ENCODE measurements at regions not wholly inside any gene's neighbourhood (a gene's known extent, or its start where the extent isn't known, plus 50 kb on each side); places are given as distances from the start of the nearest gene placed in this dataset.
"Not testable (repeated sequence)": the region's sequence is repeated elsewhere in the genome, so short reads cannot be mapped to it uniquely, and the experiment has no call there.

GRCh38 chr12:46619474-46619873 lies 206.3 kb downstream of the SLC38A4 start:
- DNase-seq; H3K36me3 ChIP-seq (replicated peaks; ENCODE audit: control insufficient read depth, insufficient read depth, low read length); H3K4me3 ChIP-seq (ENCODE audit: insufficient read depth, low read depth, low read length); H3K27me3 ChIP-seq (ENCODE audit: control insufficient read depth, insufficient read depth, low read length): not testable (repeated sequence)

GRCh38 chr12:46617737-46618136 lies 208.1 kb downstream of the SLC38A4 start:
- H3K27me3 ChIP-seq (ENCODE audit: control insufficient read depth, insufficient read depth, low read length): not testable (repeated sequence)

GRCh38 chr12:46617167-46617566 lies 208.6 kb downstream of the SLC38A4 start:
- Histone ChIP-seq H3K4me3 (ENCODE audit: insufficient read depth, low read depth, low read length) (no peak overlapping the region), H3K27me3 (ENCODE audit: control insufficient read depth, insufficient read depth, low read length) (no peaks in the 10 kb centered on the region), H3K36me3 (replicated peaks; ENCODE audit: control insufficient read depth, insufficient read depth, low read length) (no peaks in the 10 kb centered on the region)
- DNase-seq: no peak

More at GRCh38 chr12:46617737-46618136, 208.1 kb downstream of the SLC38A4 start:
- H3K36me3 ChIP-seq (replicated peaks; ENCODE audit: control insufficient read depth, insufficient read depth, low read length); DNase-seq; H3K4me3 ChIP-seq (ENCODE audit: insufficient read depth, low read depth, low read length): not testable (repeated sequence)

- Histone ChIP-seq H3K4me3 (ENCODE audit: insufficient read depth, low read depth, low read length) (no peak overlapping the region), H3K36me3 (replicated peaks; ENCODE audit: control insufficient read depth, insufficient read depth, low read length) (no peaks in the 10 kb centered on the region), H3K27me3 (ENCODE audit: control insufficient read depth, insufficient read depth, low read length) (no peaks in the 10 kb centered on the region)
- DNase-seq: no peak
Observed at GRCh38 chr12:46610754-46611153, 215.0 kb downstream of the SLC38A4 start.

- DNase-seq: no peak
- H3K27me3 ChIP-seq (ENCODE audit: control insufficient read depth, insufficient read depth, low read length): no peaks in the 10 kb centered on the region
- no peak overlapping the region for H3K4me3 ChIP-seq (ENCODE audit: insufficient read depth, low read depth, low read length)
- H3K36me3 ChIP-seq (replicated peaks; ENCODE audit: control insufficient read depth, insufficient read depth, low read length): no peaks in the 10 kb centered on the region
Observed at GRCh38 chr12:46609674-46610073, 216.1 kb downstream of the SLC38A4 start.

- DNase-seq: no peak
- Histone ChIP-seq H3K36me3 (replicated peaks; ENCODE audit: control insufficient read depth, insufficient read depth, low read length) (no peaks in the 10 kb centered on the region), H3K27me3 (ENCODE audit: control insufficient read depth, insufficient read depth, low read length) (no peaks in the 10 kb centered on the region), H3K4me3 (ENCODE audit: insufficient read depth, low read depth, low read length) (no peak overlapping the region)
Observed at GRCh38 chr12:46609273-46609623, 216.5 kb downstream of the SLC38A4 start.

GRCh38 chr12:46608431-46609272 lies 217.1 kb downstream of the SLC38A4 start:
- no peak for DNase-seq
- Histone ChIP-seq H3K36me3 (replicated peaks; ENCODE audit: control insufficient read depth, insufficient read depth, low read length) (no peaks in the 10 kb centered on the region), H3K4me3 (ENCODE audit: insufficient read depth, low read depth, low read length) (no peak overlapping the region), H3K27me3 (ENCODE audit: control insufficient read depth, insufficient read depth, low read length) (no peaks in the 10 kb centered on the region)

- no peak for DNase-seq
- no peaks in the 10 kb centered on the region for H3K27me3 ChIP-seq (ENCODE audit: control insufficient read depth, insufficient read depth, low read length)
- no peaks in the 10 kb centered on the region for H3K36me3 ChIP-seq (replicated peaks; ENCODE audit: control insufficient read depth, insufficient read depth, low read length)
- H3K4me3 ChIP-seq (ENCODE audit: insufficient read depth, low read depth, low read length): no peak overlapping the region
Observed at GRCh38 chr12:46604684-46605083, 221.1 kb downstream of the SLC38A4 start.

GRCh38 chr12:46603776-46604456 lies 221.9 kb downstream of the SLC38A4 start:
- H3K4me3 ChIP-seq (ENCODE audit: insufficient read depth, low read depth, low read length): no peak overlapping the region
- no peaks in the 10 kb centered on the region for H3K27me3 ChIP-seq (ENCODE audit: control insufficient read depth, insufficient read depth, low read length)
- no peak for DNase-seq
- no peaks in the 10 kb centered on the region for H3K36me3 ChIP-seq (replicated peaks; ENCODE audit: control insufficient read depth, insufficient read depth, low read length)

GRCh38 chr12:46602474-46602873 lies 223.3 kb downstream of the SLC38A4 start:
- no peak for DNase-seq
- no peaks in the 10 kb centered on the region for H3K36me3 ChIP-seq (replicated peaks; ENCODE audit: control insufficient read depth, insufficient read depth, low read length)
- H3K27me3 ChIP-seq (ENCODE audit: control insufficient read depth, insufficient read depth, low read length): no peaks in the 10 kb centered on the region
- H3K4me3 ChIP-seq (ENCODE audit: insufficient read depth, low read depth, low read length): no peak overlapping the region

GRCh38 chr12:46590991-46591703 lies 218.6 kb upstream of the SLC38A2 start:
- no peak for DNase-seq

GRCh38 chr12:46585854-46586621 lies 213.5 kb upstream of the SLC38A2 start:
- H3K4me3 ChIP-seq (ENCODE audit: insufficient read depth, low read depth, low read length): no peak overlapping the region
- DNase-seq: no peak
- no peaks in the 10 kb centered on the region for H3K27me3 ChIP-seq (ENCODE audit: control insufficient read depth, insufficient read depth, low read length)
- H3K36me3 ChIP-seq (replicated peaks; ENCODE audit: control insufficient read depth, insufficient read depth, low read length): no peaks in the 10 kb centered on the region

More at GRCh38 chr12:46590991-46591703, 218.6 kb upstream of the SLC38A2 start:
- H3K27me3 ChIP-seq (ENCODE audit: control insufficient read depth, insufficient read depth, low read length): no peaks in the 10 kb centered on the region
- H3K36me3 ChIP-seq (replicated peaks; ENCODE audit: control insufficient read depth, insufficient read depth, low read length): no peaks in the 10 kb centered on the region
- no peak overlapping the region for H3K4me3 ChIP-seq (ENCODE audit: insufficient read depth, low read depth, low read length)

GRCh38 chr12:46584098-46584497 lies 211.5 kb upstream of the SLC38A2 start:
- not testable (repeated sequence) for H3K27me3 ChIP-seq (ENCODE audit: control insufficient read depth, insufficient read depth, low read length); H3K4me3 ChIP-seq (ENCODE audit: insufficient read depth, low read depth, low read length); DNase-seq; H3K36me3 ChIP-seq (replicated peaks; ENCODE audit: control insufficient read depth, insufficient read depth, low read length)

- H3K4me3 ChIP-seq (ENCODE audit: insufficient read depth, low read depth, low read length): not testable (repeated sequence)
Observed at GRCh38 chr12:46581990-46582389, 209.4 kb upstream of the SLC38A2 start.

More at GRCh38 chr12:46581990-46582389, 209.4 kb upstream of the SLC38A2 start:
- not testable (repeated sequence) for DNase-seq; H3K36me3 ChIP-seq (replicated peaks; ENCODE audit: control insufficient read depth, insufficient read depth, low read length); H3K27me3 ChIP-seq (ENCODE audit: control insufficient read depth, insufficient read depth, low read length)

Measured in H7 (cell line).